Activated CD8-positive, alpha-beta T cell treated with anti-CD3 and anti-CD28 coated beads, Interleukin-2, amount 10 ng/mL, durations not matched to agents 7 days and 5 days (primary cell): ENCODE measurements at regions not wholly inside any gene's neighbourhood (a gene's known extent, or its start where the extent isn't known, plus 50 kb on each side); places are given as distances from the start of the nearest gene placed in this dataset.

ENCODE experiments used
- ATAC-seq: fragments of 150-1000 bp; cut with Tn5 transposase; one replicate; pipeline ENCODE4 v1.10.0; 2021; ENCODE audit warnings: moderate library complexity
- CTCF ChIA-PET: fragments of 350-600 bp; sonication (Branson Sonifier 250); formaldehyde crosslinking; loops from one replicate; lab custom pipeline; 2021; ENCODE audit warnings: antibody characterized with exemption; lab: Charles Lee
- POLR2A ChIA-PET: fragments of 350-600 bp; sonication (Branson Sonifier 250); formaldehyde crosslinking; loops from one replicate; lab custom pipeline; 2021; ENCODE audit warnings: antibody characterized with exemption; lab: Charles Lee
- DNase-seq: peaks from one replicate; pipeline ENCODE4 v3.0.0-alpha.2; 2020
- H3K27ac Mint-ChIP-seq: one replicate; pipeline ENCODE4 v1.8.0; 2021; ENCODE audit warnings: mild to moderate bottlenecking, mixed read lengths
- H3K27me3 Mint-ChIP-seq: one replicate; pipeline ENCODE4 v1.8.0; 2021; ENCODE audit warnings: low read depth, mixed read lengths
- H3K36me3 Mint-ChIP-seq: one replicate; pipeline ENCODE4 v1.8.0; 2021; ENCODE audit warnings: low read depth, mixed read lengths
- H3K4me1 Mint-ChIP-seq: one replicate; pipeline ENCODE4 v1.8.0; 2021; ENCODE audit warnings: low read depth, mixed read lengths
- H3K4me3 Mint-ChIP-seq: one replicate; pipeline ENCODE4 v1.8.0; 2021; ENCODE audit warnings: mild to moderate bottlenecking, mixed read lengths
- H3K9me3 Mint-ChIP-seq: one replicate; pipeline ENCODE4 v1.8.0; 2022; ENCODE audit warnings: mixed read lengths; ENCODE audit not compliant: insufficient read depth

GRCh38 chr2:12391116-12391515 is 325.6 kb upstream of the TRIB2 start:
- POLR2A ChIA-PET = no interaction called here
- Mint-ChIP-seq H3K4me1 (no peaks in the 10 kb centered on the region), H3K27me3 (peaks cover 2% of the 10 kb centered on the region), H3K9me3 (no peaks in the 10 kb centered on the region), H3K27ac (no peak overlapping the region), H3K36me3 (no peaks in the 10 kb centered on the region), H3K4me3 (no peak overlapping the region)
- no peak for ATAC-seq
- CTCF ChIA-PET = no interaction called here
- DNase-seq = no peak

GRCh38 chr2:12396699-12397098 is 320.0 kb upstream of the TRIB2 start:
- no peak overlapping the region for H3K27ac Mint-ChIP-seq
- no peaks in the 10 kb centered on the region for H3K4me1 Mint-ChIP-seq
- H3K36me3 Mint-ChIP-seq = no peaks in the 10 kb centered on the region
- no peak for ATAC-seq
- H3K4me3 Mint-ChIP-seq = no peak overlapping the region
- H3K27me3 Mint-ChIP-seq = peaks cover 2% of the 10 kb centered on the region
- no peaks in the 10 kb centered on the region for H3K9me3 Mint-ChIP-seq
- ChIA-PET CTCF (no interaction called here), POLR2A (no interaction called here)
- no peak for DNase-seq

GRCh38 chr2:12397854-12398253 is 318.9 kb upstream of the TRIB2 start:
- POLR2A ChIA-PET = no interaction called here
- H3K36me3 Mint-ChIP-seq = no peaks in the 10 kb centered on the region
- no peak overlapping the region for H3K27ac Mint-ChIP-seq

GRCh38 chr2:12399240-12399639 is 317.5 kb upstream of the TRIB2 start:
- Mint-ChIP-seq H3K4me1 (no peaks in the 10 kb centered on the region), H3K4me3 (no peak overlapping the region), H3K27ac (no peak overlapping the region), H3K9me3 (peaks cover 3% of the 10 kb centered on the region), H3K27me3 (peaks cover 2% of the 10 kb centered on the region), H3K36me3 (no peaks in the 10 kb centered on the region)
- POLR2A ChIA-PET = no interaction called here
- no peak for ATAC-seq
- DNase-seq = no peak
- CTCF ChIA-PET = no interaction called here

More at GRCh38 chr2:12397854-12398253, 318.9 kb upstream of the TRIB2 start:
- Mint-ChIP-seq H3K9me3 (no peaks in the 10 kb centered on the region), H3K27me3 (peaks cover 2% of the 10 kb centered on the region), H3K4me3 (no peak overlapping the region), H3K4me1 (no peaks in the 10 kb centered on the region)
- no peak for DNase-seq
- no peak for ATAC-seq
- CTCF ChIA-PET = no interaction called here

- ATAC-seq (no peak), DNase-seq (no peak)
- Mint-ChIP-seq H3K9me3 (peaks cover 3% of the 10 kb centered on the region), H3K27me3 (peaks cover 2% of the 10 kb centered on the region), H3K36me3 (no peaks in the 10 kb centered on the region), H3K4me1 (no peaks in the 10 kb centered on the region), H3K4me3 (no peak overlapping the region), H3K27ac (no peak overlapping the region)
- ChIA-PET POLR2A (no interaction called here), CTCF (no interaction called here)
Measured at GRCh38 chr2:12400543-12400942, 316.2 kb upstream of the TRIB2 start.

- H3K9me3 Mint-ChIP-seq = peaks cover 3% of the 10 kb centered on the region
- POLR2A ChIA-PET = no interaction called here
- H3K4me3 Mint-ChIP-seq = no peak overlapping the region
- DNase-seq = no peak
- H3K27ac Mint-ChIP-seq = no peak overlapping the region
- H3K27me3 Mint-ChIP-seq = peaks cover 2% of the 10 kb centered on the region
- no peaks in the 10 kb centered on the region for H3K4me1 Mint-ChIP-seq
- CTCF ChIA-PET = no interaction called here
- no peaks in the 10 kb centered on the region for H3K36me3 Mint-ChIP-seq
- ATAC-seq = no peak
Measured at GRCh38 chr2:12402440-12403139, 314.1 kb upstream of the TRIB2 start.

GRCh38 chr2:12404497-12404896 is 312.2 kb upstream of the TRIB2 start:
- no peak for ATAC-seq
- no peak for DNase-seq
- Mint-ChIP-seq H3K9me3 (peaks cover 3% of the 10 kb centered on the region), H3K36me3 (no peaks in the 10 kb centered on the region), H3K27me3 (peaks cover 2% of the 10 kb centered on the region), H3K4me3 (no peak overlapping the region), H3K27ac (no peak overlapping the region), H3K4me1 (no peaks in the 10 kb centered on the region)
- CTCF ChIA-PET = no interaction called here
- POLR2A ChIA-PET = no interaction called here

GRCh38 chr2:12407160-12407559 is 309.6 kb upstream of the TRIB2 start:
- peaks cover 3% of the 10 kb centered on the region for H3K9me3 Mint-ChIP-seq
- POLR2A ChIA-PET = no interaction called here
- no peaks in the 10 kb centered on the region for H3K27me3 Mint-ChIP-seq
- H3K4me1 Mint-ChIP-seq = peaks cover 2% of the 10 kb centered on the region
- no peak for ATAC-seq
- no peak overlapping the region for H3K27ac Mint-ChIP-seq
- no peak overlapping the region for H3K4me3 Mint-ChIP-seq
- peaks cover 2% of the 10 kb centered on the region for H3K36me3 Mint-ChIP-seq
- DNase-seq = no peak
- CTCF ChIA-PET = interaction anchor here (1.0 kb wide), 1 partner anchor 309 kb away, joined by 3 read pairs; the partner anchor contains the start of gene TRIB2

GRCh38 chr2:12412898-12413305 is 303.8 kb upstream of the TRIB2 start:
- ChIA-PET POLR2A (interaction anchor here (0.7 to 1.6 kb wide), 3 partner anchors 18 to 305 kb away, joined by 3 to 5 read pairs (median 3); partner anchors contain the start of gene TRIB2), CTCF (interaction anchor here (1.4 to 6.4 kb wide), 2 partner anchors 304 to 308 kb away, joined by 4 to 51 read pairs; partner anchors contain the start of gene TRIB2)
- H3K4me1 Mint-ChIP-seq = peaks cover 29% of the 10 kb centered on the region
- H3K36me3 Mint-ChIP-seq = peaks cover 6% of the 10 kb centered on the region
- H3K9me3 Mint-ChIP-seq = no peaks in the 10 kb centered on the region
- peak; percentile 41 for DNase-seq
- peak overlapping the region; percentile 77 for H3K27ac Mint-ChIP-seq
- peak; percentile 87 for ATAC-seq
- no peak overlapping the region for H3K4me3 Mint-ChIP-seq
- no peaks in the 10 kb centered on the region for H3K27me3 Mint-ChIP-seq

GRCh38 chr2:12415536-12415935 is 301.2 kb upstream of the TRIB2 start:
- no peak overlapping the region for H3K27ac Mint-ChIP-seq
- POLR2A ChIA-PET = interaction anchor here (0.6 to 1.2 kb wide), 2 partner anchors 86 to 302 kb away, joined by 3 read pairs; no protein-coding TSS in a partner anchor

GRCh38 chr2:12416600-12416999 is 300.1 kb upstream of the TRIB2 start:
- CTCF ChIA-PET = interaction anchor here (6.4 kb wide), 1 partner anchor 300 kb away, joined by 51 read pairs; the partner anchor contains the start of gene TRIB2
- Mint-ChIP-seq H3K4me3 (no peak overlapping the region), H3K36me3 (peaks cover 3% of the 10 kb centered on the region), H3K4me1 (peaks cover 39% of the 10 kb centered on the region), H3K27me3 (no peaks in the 10 kb centered on the region), H3K9me3 (no peaks in the 10 kb centered on the region), H3K27ac (peak overlapping the region; percentile 17)
- DNase-seq (peak; percentile 64), ATAC-seq (peak; percentile 38)
- POLR2A ChIA-PET = interaction anchor here (1.2 kb wide), 1 partner anchor 301 kb away, joined by 3 read pairs; no protein-coding TSS in a partner anchor

More at GRCh38 chr2:12415536-12415935, 301.2 kb upstream of the TRIB2 start:
- CTCF ChIA-PET = interaction anchor here (1.5 to 6.4 kb wide), 2 partner anchors 301 to 587 kb away, joined by 3 to 51 read pairs; partner anchors contain the start of gene TRIB2
- Mint-ChIP-seq H3K27me3 (no peaks in the 10 kb centered on the region), H3K4me3 (no peak overlapping the region), H3K4me1 (peaks cover 37% of the 10 kb centered on the region), H3K9me3 (no peaks in the 10 kb centered on the region), H3K36me3 (peaks cover 6% of the 10 kb centered on the region)
- ATAC-seq (no peak), DNase-seq (no peak)

GRCh38 chr2:12417786-12418185 is 298.9 kb upstream of the TRIB2 start:
- POLR2A ChIA-PET = no interaction called here
- Mint-ChIP-seq H3K27ac (no peak overlapping the region), H3K36me3 (peaks cover under 1% of the 10 kb centered on the region), H3K4me3 (no peak overlapping the region), H3K4me1 (peaks cover 31% of the 10 kb centered on the region), H3K27me3 (no peaks in the 10 kb centered on the region), H3K9me3 (no peaks in the 10 kb centered on the region)
- CTCF ChIA-PET = no interaction called here
- no peak for ATAC-seq
- no peak for DNase-seq
